AG04449 (cell line): ENCODE measurements at regions not wholly inside any gene's neighbourhood (a gene's known extent, or its start where the extent isn't known, plus 50 kb on each side); places are given as distances from the start of the nearest gene placed in this dataset.

Source experiments
- CTCF ChIA-PET: fragments of 350-600 bp; formaldehyde crosslinking; extraction: SDS; loops from one replicate; lab custom pipeline; 2021; ENCODE audit warnings: antibody characterized with exemption; lab: Yijun Ruan, JAX
- POLR2A ChIA-PET: fragments of 400-600, 350-600 bp; formaldehyde crosslinking; extraction: SDS; loops from one replicate; lab custom pipeline; 2020; ENCODE audit warnings: antibody characterized with exemption, inconsistent platforms; lab: Yijun Ruan, JAX
- DNase-seq: peaks from one replicate; pipeline ENCODE4 v3.0.0-alpha.2; 2010; ENCODE audit warnings: low read depth, low spot score
- H3K4me3 ChIP-seq: 2 replicates; pipeline ENCODE4 v1.5.1; 2011; ENCODE audit warnings: low read depth, mild to moderate bottlenecking, control low read depth, low read length
- TF ChIP-seq, protein P1 (sequence below): IDR thresholded peaks from one replicate; pipeline ENCODE4 v1.5.1; 2011; ENCODE audit warnings: mild to moderate bottlenecking, moderate library complexity, low read length, control low read depth, inconsistent platforms; ENCODE audit not compliant: insufficient read depth; ENCODE audit errors: missing control alignments

DNA sequence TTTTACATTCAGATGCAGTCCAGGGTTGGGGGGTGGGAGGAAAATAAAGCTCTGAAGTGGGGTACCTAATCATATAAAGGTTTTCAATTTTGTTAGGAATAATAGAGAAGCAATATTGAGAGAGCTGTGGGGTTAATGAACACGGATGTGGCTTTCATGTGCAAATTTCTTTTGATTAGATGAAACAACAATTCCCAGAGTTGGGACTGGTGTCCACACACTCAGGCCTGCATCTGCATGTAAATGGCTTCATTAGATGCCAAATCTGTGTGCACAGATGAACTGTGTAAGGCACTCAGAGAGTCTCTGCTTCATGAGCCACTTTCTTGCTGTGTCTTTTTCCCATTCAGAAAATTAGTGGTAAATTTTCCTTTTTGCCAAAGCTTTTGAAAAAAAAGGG is 377.1 kb upstream of the NOVA1 start:
- POLR2A ChIA-PET = no interaction called here
- CTCF ChIA-PET = no interaction called here
- DNase-seq = no peak
- TF ChIP-seq, protein P1, sequence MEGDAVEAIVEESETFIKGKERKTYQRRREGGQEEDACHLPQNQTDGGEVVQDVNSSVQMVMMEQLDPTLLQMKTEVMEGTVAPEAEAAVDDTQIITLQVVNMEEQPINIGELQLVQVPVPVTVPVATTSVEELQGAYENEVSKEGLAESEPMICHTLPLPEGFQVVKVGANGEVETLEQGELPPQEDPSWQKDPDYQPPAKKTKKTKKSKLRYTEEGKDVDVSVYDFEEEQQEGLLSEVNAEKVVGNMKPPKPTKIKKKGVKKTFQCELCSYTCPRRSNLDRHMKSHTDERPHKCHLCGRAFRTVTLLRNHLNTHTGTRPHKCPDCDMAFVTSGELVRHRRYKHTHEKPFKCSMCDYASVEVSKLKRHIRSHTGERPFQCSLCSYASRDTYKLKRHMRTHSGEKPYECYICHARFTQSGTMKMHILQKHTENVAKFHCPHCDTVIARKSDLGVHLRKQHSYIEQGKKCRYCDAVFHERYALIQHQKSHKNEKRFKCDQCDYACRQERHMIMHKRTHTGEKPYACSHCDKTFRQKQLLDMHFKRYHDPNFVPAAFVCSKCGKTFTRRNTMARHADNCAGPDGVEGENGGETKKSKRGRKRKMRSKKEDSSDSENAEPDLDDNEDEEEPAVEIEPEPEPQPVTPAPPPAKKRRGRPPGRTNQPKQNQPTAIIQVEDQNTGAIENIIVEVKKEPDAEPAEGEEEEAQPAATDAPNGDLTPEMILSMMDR = no peak
- H3K4me3 ChIP-seq = no peak overlapping the region

- H3K4me3 ChIP-seq = no peak overlapping the region
- TF ChIP-seq, protein P1 = no peak
- DNase-seq = no peak
- CTCF ChIA-PET = no interaction called here
- POLR2A ChIA-PET = no interaction called here
Measured at GRCh38 chr14:26982071-26982470, 384.2 kb upstream of the NOVA1 start.

DNA sequence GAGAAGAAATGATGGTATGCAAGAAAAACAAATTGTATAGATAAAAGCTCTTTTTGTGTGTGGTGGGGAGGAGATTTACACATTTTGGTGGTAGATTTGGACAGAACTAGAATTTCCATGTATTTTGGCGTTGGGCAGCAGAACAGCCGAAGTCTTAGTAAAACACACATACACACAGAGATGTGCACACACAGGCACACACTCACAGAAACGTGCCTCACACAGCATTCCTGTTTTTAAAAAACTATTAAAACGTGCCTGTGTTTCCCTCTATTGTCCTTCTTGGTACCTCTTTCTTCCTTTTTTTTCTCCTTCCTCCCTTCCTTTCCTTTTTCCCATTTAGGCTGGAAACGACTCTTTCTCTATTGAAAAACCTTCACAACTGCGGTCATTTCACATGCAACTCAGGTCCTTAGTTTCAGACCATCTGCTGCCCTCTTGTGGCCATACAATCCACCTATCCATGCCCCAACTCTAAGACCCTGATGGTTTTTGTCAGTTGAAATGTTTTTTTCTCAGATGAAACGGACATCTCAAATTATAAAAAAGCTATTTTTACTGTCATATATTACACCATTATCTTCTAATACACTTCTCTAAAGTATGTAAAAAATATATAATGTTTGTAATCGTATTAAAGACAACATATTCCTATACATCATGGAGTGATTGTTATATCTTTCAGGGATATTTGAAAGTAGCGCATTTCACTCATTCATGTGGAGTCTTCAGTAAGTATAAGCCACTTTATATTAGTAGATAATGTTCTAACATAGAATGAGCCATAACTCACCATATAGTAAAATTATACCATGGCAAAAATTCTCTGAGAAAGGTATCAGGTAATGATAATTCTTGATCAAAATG is 386.7 kb upstream of the NOVA1 start:
- CTCF ChIA-PET = interaction anchor here (0.6 to 0.7 kb wide), 2 partner anchors 68 to 892 kb away, joined by 3 read pairs; no protein-coding TSS in a partner anchor
- TF ChIP-seq, protein P1 = peak; percentile 60
- POLR2A ChIA-PET = no interaction called here
- no peak for DNase-seq
- no peak overlapping the region for H3K4me3 ChIP-seq

GRCh38 chr14:26987744-26988363 is 390.0 kb upstream of the NOVA1 start:
- no peak overlapping the region for H3K4me3 ChIP-seq
- TF ChIP-seq, protein P1 = no peak
- no peak for DNase-seq
- POLR2A ChIA-PET = no interaction called here
- CTCF ChIA-PET = no interaction called here

GRCh38 chr14:26990946-26991345 is 393.1 kb upstream of the NOVA1 start:
- POLR2A ChIA-PET = no interaction called here
- CTCF ChIA-PET = no interaction called here
- TF ChIP-seq, protein P1 = no peak
- no peak overlapping the region for H3K4me3 ChIP-seq
- no peak for DNase-seq

DNA sequence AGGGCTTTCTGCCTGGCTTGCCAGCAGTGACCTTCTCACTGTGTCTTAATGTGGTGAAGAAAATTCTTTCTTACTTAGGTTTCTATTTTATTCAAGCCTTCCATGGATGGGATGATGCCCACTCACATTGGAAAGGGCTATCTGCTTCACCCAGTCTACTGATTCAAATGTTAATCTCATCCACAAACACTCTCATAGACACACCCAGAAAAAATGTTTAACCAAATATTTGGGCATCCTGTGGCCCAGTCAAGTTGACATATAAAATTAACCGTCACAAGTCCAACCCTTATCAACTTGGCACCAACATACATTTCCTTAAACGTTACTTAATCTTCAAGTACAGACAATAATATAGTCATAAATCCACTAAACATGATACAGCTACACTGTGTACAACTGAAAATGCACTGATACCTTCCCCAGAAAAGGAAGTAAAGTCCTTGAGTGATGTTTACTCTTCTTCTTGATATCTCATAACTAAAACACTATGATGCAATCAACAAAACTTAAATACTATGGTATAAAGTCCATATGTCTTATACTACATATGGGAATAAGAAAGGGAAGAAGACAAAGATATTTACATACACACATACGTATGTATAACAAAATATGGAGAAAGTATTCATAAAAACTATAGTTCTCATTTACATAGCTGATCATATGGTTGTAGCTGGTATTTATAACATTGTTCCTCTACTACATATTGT is 394.7 kb upstream of the NOVA1 start:
- TF ChIP-seq, protein P1 = no peak
- CTCF ChIA-PET = no interaction called here
- no peak for DNase-seq

More for the DNA sequence above, 394.7 kb upstream of the NOVA1 start:
- POLR2A ChIA-PET = no interaction called here
- no peak overlapping the region for H3K4me3 ChIP-seq
